HG03571 (cell line): ENCODE measurements at regions not wholly inside any gene's neighbourhood (a gene's known extent, or its start where the extent isn't known, plus 50 kb on each side); places are given as distances from the start of the nearest gene placed in this dataset.
"Not testable (repeated sequence)": the region's sequence is repeated elsewhere in the genome, so short reads cannot be mapped to it uniquely, and the experiment has no call there.

Experiments
- ATAC-seq: cut with Tn5 transposase; IDR thresholded peaks from one replicate; pipeline ENCODE4 v1.9.1; 2021; ENCODE audit not compliant: unreplicated experiment

DNA sequence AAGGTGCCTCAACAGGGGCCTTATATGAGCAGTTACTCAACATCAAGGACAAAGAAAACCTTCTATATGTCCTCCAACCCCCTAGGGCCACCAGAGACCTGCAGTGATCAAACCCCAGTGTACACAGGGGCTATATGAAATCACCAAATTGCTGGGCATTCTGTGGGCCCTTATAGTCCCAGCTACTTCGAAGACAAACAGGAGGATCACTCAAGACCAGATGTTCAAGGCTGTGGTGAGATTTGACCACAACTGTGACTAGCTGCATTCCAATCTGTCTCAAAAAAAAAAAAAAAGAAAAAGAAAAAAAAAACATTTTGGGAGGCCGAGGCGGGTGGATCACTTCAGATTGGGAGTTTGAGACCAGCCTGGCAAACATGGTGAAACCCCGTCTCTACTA is 51.0 kb upstream of the PRB2 start:
- ATAC-seq: no peak

DNA sequence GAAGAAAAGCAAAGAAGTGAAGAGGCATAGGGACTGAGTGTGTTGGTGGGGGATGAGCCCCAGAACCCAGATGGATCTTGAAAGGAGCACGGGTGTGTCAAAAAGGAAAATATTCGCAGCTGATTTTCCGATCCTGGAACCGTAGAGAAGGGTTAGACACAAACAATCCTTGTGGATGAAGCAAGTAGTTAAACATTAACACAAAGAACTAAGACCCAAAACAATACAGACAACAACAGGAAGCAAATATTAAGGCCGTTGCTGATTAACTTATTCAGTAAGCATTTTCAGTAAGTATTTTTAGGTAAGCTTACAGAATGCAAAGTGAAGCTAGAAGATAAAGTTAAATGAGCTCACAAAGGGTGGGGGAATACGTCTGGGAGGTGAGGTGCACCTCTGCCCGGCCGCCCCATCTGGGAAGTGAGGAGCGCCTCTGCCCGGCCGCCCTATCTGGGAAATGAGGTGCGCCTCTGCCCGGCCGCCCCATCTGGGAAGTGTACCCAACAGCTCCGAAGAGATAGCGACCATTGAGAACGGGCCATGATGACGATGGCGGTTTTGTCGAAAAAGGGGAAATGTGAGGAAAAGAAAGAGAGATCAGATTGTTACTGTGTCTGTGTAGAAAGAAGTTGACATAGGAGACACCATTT is 62.8 kb upstream of the PRB2 start:
- ATAC-seq: no peak

DNA sequence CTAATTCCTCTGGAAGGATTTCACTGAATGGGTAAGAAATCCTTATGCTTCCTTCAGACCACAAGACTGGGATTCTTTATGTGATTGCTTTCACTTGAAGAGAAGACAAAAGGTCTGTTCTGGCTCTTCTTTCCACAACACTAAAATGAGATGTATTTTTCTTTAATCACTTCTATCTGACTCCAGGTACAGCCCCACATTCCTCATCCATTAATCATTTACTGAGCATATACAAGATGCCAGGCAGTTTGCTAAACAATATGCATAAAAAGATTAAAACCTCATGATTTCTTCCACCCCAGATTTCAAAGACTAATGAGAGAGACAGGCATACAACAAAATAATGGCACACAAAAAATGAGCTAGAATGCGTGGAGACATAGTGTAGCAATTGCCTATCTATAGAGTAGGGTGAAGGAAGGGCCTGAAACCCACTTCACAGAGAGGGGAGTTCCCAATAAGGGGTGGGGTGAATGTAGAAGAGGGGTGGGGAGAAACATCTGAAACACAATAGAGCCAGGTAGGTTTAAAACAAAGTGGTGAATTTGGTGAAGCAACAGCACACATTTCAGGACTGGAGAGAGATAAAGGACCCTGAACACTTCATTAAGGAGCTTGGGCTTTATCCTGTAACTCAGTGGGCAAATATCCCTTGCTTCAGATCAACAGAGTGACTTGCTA is 65.1 kb upstream of the PRB2 start:
- ATAC-seq: no peak

DNA sequence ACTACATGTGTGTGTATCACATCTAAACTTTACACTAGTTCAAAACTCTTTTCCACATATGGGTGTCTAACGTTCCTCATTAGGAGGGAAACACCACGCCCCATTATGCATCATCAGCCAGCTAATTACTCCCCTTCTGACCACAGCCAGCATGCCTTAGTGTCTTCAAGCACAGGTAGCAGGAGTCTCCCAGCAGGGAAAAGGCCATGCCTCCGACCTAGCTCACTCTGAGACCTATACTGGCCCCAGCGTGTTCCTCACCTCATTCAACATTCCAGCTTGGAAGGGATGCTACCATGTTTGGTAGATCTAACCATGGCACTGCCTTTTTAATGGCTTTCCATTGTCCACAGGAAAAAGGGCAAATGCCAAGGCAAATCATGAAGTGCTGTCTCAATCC is 66.1 kb upstream of the PRB2 start:
- ATAC-seq: no peak

DNA sequence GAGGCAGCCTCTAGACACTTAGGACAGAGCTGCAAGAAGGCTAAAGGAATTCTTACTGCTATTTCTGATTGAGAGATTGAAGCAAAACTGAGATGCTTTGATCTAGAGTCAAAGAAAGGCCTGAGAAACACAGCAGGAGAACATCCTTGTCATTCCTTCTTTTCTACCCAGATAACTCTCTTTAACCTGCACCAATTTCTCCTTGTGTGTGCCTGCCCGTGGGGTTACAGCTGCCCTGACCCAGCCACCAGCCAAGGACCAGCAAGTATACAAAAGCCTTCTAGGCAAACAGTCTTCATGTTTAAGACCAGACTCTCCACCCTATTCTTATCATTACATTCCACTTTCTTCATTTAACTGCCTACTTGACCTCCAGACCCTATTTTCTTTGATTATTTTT is 81.7 kb upstream of the PRB2 start:
- no peak for ATAC-seq

DNA sequence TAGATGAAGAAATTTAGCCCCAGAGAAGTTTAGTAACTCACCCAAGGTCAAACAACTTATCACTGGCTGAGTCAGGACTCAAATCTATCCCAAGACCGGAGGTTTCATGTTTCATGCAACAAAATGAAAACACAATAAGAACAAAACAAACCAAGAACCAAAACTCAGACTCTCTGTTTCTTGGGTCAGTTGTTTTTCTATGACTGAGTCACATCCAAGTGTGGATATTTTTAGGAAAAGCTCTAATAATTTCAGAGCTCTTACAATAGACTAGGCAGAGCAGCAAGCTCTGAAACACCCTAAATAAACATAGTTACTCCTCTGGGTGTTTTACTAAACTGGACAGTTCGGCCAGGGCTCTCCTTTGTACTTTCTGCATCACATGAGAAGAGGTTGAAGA is 87.6 kb upstream of the PRB2 start:
- no peak for ATAC-seq

DNA sequence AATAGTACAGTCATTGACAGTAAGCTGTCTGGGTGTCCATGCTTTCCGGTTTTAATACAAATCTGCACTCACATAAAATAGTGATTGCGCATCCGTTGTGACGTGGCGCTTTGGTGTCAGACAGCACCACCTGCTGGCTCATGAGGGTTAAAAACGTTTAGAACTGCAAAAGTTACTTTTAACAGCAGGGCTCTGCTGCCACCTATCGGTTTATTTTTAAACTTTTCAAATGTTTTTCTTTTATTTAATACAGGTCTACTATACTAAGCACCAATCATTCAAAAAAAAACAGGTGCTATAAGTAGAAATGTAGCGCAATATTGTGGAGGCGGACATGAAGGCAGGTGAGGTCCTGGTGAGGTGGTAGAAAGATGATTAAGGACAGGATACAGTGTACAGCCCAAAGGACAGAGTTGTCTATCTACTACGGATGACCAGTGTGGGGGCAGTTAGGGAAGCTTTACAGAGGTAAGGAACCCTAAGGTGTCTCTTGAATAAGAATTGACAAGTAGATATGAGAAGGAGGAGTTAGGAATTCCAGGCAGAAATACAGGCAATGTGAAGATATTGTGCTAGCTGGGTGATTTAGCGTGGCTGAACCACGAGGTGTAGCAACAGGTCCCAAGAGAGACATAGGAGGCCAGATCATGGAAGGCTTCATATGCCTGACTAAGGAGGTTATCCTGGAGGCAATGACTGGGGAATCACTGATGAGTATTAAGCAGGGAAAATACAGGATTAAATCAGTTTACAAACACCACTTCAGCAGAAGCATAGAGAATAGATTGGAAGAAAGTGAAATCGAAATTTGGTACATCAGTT is 91.5 kb upstream of the PRB2 start:
- ATAC-seq: no peak

DNA sequence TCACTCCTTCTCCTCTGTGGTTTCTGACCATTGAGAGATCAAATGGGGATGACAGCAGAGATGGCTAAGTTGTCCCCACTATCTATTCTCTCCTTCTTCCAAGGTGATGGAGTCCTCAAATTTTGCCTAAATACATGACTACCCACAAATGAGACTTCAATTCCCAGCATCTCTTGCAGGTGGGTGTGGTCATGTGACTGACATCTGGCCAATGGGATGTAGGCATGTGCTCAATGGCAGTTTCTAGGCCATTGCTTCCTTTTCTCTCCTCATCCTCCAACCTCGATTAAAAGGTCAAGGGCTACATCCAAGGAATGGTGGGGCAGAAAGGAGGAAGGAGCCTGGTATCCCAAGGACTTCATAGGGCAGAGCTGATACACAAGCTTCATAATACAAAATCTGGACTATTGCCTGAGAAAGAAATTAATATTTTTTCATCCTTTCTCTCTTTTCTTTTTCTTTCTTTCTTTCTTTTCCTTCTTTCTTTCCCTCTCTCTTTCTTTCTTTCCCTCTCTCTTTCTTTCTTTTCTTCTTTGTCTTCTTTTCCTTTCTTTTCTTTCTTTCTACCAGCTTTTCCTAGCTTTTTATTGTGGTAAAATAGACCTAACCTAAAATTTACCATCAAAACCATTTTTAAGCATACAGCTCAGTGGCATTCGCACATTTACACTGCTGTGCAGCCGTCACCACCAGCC is 100.9 kb upstream of the PRB2 start:
- ATAC-seq: no peak

DNA sequence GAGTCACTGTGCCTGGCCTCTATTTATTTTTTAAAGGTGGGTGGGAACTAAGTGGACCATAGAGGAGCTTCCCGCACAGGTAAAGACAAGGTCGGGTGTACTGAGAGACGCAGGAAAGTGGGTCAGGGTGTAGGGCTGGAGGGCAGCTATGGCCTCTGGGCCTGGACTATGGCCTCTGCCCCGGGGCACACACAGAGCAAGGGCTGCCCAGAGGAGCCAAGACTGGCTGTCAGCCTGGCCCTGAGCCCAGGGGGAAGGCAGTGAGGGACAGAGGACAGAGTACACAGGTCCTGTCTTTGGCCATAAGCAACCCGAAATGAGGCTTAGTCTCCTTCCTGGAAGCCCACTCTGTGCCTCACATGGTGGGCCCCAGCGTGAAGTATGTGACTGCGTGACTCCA is 102.1 kb upstream of the PRB2 start:
- no peak for ATAC-seq

DNA sequence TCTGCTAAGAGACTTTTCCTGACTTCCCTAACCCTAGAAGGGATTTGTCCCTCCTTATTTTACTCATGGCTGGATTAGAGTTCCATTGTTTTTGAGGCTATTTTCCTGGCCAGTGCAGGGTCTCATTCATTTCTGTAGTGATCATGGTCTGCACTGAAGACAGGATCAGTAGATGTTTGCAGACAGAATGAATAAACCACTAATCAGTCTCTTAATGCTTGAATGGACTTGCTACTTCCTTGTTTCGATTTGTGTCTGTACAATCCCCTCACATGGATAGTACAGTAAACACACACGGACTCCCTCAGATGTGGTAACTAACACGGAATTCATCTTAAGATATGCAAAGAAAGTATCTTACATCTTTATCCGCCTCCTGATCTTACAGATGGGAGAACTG is 102.6 kb upstream of the PRB2 start:
- peak; percentile 78 for ATAC-seq

DNA sequence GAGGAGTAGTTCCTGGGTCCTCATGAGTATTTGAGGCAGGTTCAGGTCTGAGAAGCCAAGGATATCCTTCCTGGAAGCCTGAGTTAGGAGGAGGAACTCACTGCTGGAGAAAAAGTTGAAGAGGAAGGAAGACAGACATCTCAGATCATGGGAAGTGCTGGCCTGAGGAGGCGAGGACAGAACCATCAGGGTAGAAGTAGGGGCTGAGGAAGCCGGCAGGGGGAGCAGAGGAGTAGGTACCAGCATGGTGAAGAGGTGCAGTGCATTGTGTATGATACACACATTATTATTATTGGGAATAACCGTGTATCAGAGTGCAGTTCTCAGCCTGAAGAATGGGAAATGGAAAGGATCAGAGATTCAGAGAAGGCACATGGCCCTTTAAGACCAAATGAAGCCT is 103.2 kb upstream of the PRB2 start:
- not testable (repeated sequence) for ATAC-seq

DNA sequence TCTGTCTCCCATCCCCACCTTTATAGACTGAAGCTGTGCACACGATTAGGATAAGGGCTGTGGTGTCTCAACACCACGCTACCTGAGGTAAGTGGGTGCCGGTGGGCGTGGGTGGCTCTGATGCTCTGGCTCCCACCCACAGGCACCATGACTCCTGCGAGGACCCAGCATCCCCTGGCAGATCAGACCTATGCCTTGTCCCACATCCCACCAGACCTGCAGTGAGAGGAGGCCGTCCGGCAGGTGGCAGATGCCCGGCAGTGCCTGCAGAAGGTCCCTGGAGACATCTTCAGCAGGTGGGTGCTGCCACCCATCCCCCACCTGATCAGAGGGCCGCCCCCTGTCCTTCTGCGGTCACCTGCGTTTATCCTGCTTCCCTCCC is 104.4 kb upstream of the PRB2 start:
- no peak for ATAC-seq

DNA sequence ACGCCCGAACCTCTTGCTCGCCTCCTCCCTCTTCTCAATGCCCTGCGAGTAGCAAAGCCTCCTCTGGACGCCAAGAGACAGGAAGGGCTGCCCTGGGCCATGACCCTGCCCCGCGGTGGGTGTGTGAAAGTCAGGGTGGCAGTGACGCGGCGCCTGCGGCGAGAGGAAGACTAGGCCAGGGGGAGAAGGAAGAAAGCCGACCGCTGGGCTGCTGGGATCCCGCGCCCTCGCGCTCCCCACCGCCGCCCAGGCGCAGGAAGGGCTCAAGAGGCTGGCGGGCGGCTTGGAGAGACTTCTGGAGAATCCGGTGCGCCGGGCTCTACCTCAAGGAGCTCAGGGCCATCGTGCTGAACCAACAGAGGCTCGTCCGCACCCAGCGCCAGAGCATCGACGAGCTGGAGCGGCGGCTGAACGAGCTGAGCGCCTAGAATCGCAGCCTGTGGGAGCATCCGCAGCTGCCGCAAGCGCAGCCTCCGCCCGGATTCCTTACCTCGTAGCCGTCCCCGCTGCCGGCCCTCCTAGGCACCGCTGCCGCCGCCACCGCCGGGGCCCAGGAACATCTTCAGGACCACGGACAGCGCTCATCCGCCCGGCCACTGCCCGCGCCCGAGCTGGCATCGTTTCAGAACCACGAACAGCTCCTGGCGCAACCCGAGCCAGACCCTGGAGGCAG is 105.0 kb upstream of the PRB2 start:
- no peak for ATAC-seq

DNA sequence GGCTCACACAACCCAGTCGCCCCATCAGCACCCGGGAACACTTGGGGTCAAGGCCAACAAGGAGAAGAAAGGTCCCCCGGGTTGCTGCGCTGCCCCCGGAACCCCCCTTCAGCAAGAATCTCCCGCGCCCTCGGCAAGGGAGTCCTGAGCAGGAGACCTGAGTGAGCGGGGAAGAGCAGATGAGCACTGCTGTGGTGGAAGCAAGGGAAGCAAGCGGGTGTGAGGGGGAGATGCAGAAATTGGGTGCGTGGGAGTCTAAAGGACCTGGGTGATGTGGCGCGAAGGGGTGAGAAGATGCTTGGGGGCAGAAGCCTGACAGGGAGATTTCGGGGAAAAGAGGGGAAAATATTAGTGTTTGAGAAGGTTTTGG is 105.5 kb upstream of the PRB2 start:
- ATAC-seq: no peak

DNA sequence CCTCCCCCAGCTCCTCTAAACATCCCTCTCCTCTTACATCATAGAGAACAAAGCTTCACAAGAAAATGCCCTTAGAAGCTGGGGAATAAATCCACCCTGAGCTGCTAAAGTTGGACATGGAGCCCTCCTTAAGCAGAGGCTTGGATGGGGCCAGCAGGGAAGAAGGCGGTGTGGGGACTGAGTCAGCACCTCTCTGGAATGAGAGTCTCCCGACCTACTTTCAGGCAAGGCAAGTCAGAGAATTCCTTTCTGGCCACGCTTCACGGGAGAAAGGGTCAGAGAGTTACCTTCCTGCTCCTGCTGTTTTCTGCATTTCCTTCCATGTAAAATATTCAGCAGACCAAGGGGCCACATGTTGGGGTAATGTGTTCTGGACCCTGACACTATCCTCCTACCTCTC is 113.3 kb upstream of the PRB2 start:
- no peak for ATAC-seq

DNA sequence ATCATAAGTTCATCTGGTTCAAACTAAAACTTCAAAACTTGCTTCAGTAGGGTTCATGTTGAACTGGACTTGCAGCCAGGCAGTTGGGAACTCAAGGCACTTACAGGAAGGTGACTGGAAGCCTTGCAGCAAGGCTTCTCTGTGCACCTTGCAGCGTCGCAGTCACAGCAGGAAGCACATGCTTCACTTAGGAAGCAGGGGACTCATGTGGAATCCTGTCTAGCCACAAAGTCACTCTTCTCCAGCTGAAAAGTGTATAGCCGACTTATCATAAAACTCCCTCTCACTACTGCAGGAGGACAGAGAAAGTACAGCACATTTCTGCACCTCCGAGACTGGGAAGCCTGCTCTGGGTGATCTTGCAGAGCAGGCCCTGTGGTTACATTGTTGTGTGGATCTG is 114.0 kb upstream of the PRB2 start:
- ATAC-seq: no peak

DNA sequence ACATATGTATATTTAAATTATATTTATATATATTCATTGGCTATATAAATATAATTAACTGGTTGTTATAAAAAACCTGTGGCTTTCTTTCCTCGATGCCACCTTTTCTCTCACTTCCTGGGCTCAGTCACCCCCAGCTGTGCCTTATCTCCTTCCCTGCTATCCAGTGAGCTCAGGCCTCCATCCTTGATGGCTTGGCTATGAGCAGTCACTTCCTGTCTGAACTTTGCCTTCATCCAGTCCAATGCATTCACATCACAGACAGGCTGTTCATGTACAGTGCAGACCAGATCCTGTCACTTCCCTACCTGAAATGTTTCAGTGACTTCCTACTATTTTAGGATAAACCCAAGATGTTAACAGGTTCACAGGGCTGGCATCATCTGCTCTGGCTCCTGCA is 115.3 kb upstream of the PRB2 start:
- ATAC-seq: no peak

DNA sequence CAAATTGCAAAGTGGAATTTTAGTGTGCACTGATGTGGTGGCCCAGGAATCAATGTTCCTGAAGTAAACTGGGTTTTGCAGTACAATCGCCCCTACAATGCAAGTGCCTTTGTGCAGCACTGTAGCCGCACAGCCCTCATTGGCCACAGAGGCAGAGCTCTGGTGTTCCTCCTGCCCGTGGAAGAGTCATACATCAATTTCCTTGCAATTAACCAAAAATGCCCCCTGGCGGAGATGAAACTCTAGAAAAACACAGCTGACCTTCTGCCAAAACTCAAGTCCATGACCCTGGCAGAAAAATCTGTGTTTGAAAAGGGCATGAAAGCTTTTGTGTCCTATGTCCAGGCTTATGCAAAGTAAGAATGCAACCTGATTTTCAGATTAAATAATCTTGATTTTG is 117.9 kb upstream of the PRB2 start:
- ATAC-seq: no peak

DNA sequence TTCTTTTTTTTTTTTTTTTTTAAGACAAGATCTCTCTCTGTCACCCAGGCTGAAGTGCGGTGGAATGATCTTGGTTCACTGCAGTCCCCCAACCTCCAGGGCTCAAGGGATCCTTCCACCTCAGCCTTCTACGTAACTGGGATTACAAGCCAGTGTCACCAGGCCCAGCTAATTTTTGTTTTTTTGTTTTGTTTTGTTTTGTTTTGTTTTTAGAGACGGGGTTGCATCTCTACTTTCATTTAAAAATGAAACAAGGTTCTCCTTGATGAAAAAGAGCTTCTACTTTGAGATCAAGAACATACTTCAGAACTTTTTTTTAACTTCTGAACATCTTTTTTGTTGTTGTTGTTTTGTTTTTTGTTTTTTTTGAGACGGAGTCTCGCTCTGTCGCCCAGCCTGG is 121.7 kb upstream of the PRB2 start:
- no peak for ATAC-seq

DNA sequence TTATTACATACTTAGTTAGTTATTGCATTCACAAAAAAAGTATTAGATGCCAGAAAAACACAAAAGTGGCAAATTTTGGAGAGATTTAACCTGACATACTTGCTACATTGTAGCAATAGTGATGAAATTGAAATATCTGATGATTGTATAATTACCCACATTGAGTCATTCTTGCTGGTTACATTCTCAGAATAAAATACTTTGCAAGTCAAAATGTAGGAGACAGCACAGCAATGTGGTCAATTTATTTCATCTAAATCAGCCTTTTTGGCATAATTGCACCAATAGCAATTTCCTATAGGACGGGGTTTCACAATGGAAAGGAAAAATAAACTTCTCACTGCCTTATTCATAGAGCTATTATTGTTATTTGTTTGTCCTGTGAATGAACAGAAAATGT is 125.0 kb upstream of the ETV6 start:
- ATAC-seq: no peak

DNA sequence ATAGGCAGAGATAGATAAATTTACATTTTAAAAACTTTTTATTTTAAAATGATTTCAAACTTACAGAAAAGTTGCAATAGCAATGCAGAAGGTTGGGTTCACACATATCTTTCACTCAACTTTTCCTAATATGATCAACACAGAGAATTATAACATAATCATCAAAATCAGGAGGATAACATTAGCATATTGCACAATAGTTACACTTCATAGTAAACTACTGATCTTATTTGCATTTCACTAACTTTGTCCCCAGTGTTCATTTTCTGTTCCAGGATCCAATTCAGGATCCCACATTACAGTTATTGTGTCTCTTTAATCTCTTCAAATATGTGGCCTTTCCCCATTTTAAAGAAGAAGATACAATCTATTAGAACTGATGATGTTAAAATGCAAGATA is 115.4 kb upstream of the ETV6 start:
- no peak for ATAC-seq
